ENCODE measurements at regions not wholly inside any gene's neighbourhood (a gene's known extent, or its start where the extent isn't known, plus 50 kb on each side); places are given as distances from the start of the nearest gene placed in this dataset.
A peak's percentile ranks its signal among the peaks of the same experiment; 100 is the strongest.

GRCh38 chr2:8215982-8216381 lies 465.9 kb upstream of the ID2 start (continued):
- TF ChIP-seq JUND (IDR thresholded peaks at IDR 0.05): no peak
- TF ChIP-seq EGR1 (IDR thresholded peaks at IDR 0.05; ENCODE audit: low read depth in 2 of 2): no peak
- TF ChIP-seq FOXA1 (IDR thresholded peaks at IDR 0.05): no peak
- no peak for TF ChIP-seq FOXA2 (IDR thresholded peaks at IDR 0.05)
- no peak for TF ChIP-seq ATF3 (IDR thresholded peaks at IDR 0.05)

- DNase-seq (ENCODE audit: low spot score): no peak
- Histone ChIP-seq H3K9ac (ENCODE audit: low read depth in 1 of 2, low read length in 2 of 2) (no peak overlapping the region), H3K4me1 (ENCODE audit: control insufficient read depth in 4 of 4, insufficient read depth in 4 of 4, low read length in 3 of 4) (peaks cover 0 to 10% (median 7%) of the 10 kb centered on the region in 4 donors), H3K4me3 (ENCODE audit: low read depth in 1 of 3, low read length in 3 of 3) (no peak overlapping the region), H3K36me3 (ENCODE audit: control insufficient read depth in 4 of 4, insufficient read depth in 3 of 4, low read depth in 1 of 4, low read length in 3 of 4) (no peaks in the 10 kb centered on the region), H3K9me3 (ENCODE audit: control insufficient read depth in 4 of 4, low read length in 3 of 4) (no peaks in the 10 kb centered on the region), H3K27ac (ENCODE audit: low read depth in 1 of 2, low read length in 2 of 2) (peak overlapping the region in 1 of 2 donors; percentile 56), H3K27me3 (ENCODE audit: control insufficient read depth in 4 of 4, insufficient read depth in 4 of 4, low read length in 3 of 4) (no peaks in the 10 kb centered on the region)
- TF ChIP-seq GABPA (IDR thresholded peaks at IDR 0.05 in 1 of 2, conservative IDR thresholded peaks at IDR 0.05 in 1 of 2) (no peak), RXRA (IDR thresholded peaks at IDR 0.05) (peak in 1 of 2 donors; percentile 18), RAD21 (IDR thresholded peaks at IDR 0.05) (peak; percentile 25 to 34), JUND (IDR thresholded peaks at IDR 0.05) (no peak), EGR1 (IDR thresholded peaks at IDR 0.05; ENCODE audit: low read depth in 2 of 2) (no peak), TAF1 (conservative IDR thresholded peaks at IDR 0.05) (no peak)
- WGBS: 33% methylated on average over 1 of the region's 1 CpG
Observed at GRCh38 chr2:8216397-8216796, 465.5 kb upstream of the ID2 start.

GRCh38 chr2:8217468-8218030 lies 464.3 kb upstream of the ID2 start:
- Histone ChIP-seq H3K9me3 (ENCODE audit: control insufficient read depth in 4 of 4, low read length in 3 of 4) (no peaks in the 10 kb centered on the region), H3K9ac (ENCODE audit: low read depth in 1 of 2, low read length in 2 of 2) (no peak overlapping the region), H3K4me1 (ENCODE audit: control insufficient read depth in 4 of 4, insufficient read depth in 4 of 4, low read length in 3 of 4) (peaks cover 0 to 10% (median 7%) of the 10 kb centered on the region in 4 donors), H3K36me3 (ENCODE audit: control insufficient read depth in 4 of 4, insufficient read depth in 3 of 4, low read depth in 1 of 4, low read length in 3 of 4) (no peaks in the 10 kb centered on the region), H3K4me3 (ENCODE audit: low read depth in 1 of 3, low read length in 3 of 3) (no peak overlapping the region), H3K27me3 (ENCODE audit: control insufficient read depth in 4 of 4, insufficient read depth in 4 of 4, low read length in 3 of 4) (no peaks in the 10 kb centered on the region), H3K27ac (ENCODE audit: low read depth in 1 of 2, low read length in 2 of 2) (no peak overlapping the region)
- WGBS: 92% methylated on average over 9 of the region's 9 CpGs
- TF ChIP-seq SP1 (IDR thresholded peaks at IDR 0.05) (no peak), RXRA (IDR thresholded peaks at IDR 0.05) (no peak), REST (IDR thresholded peaks at IDR 0.05) (no peak), RAD21 (IDR thresholded peaks at IDR 0.05) (no peak), TAF1 (conservative IDR thresholded peaks at IDR 0.05) (no peak), FOXA1 (IDR thresholded peaks at IDR 0.05) (no peak), JUND (IDR thresholded peaks at IDR 0.05) (no peak), YY1 (IDR thresholded peaks at IDR 0.05) (no peak), FOXA2 (IDR thresholded peaks at IDR 0.05) (no peak), ATF3 (IDR thresholded peaks at IDR 0.05) (no peak), ZBTB33 (IDR thresholded peaks at IDR 0.05) (no peak), NR2F2 (IDR thresholded peaks at IDR 0.05) (no peak), HNF4A (conservative IDR thresholded peaks at IDR 0.05) (no peak)
- no peak for DNase-seq (ENCODE audit: low spot score)
